Lung (tissue), 11 donors: ENCODE measurements at regions not wholly inside any gene's neighbourhood (a gene's known extent, or its start where the extent isn't known, plus 50 kb on each side); places are given as distances from the start of the nearest gene placed in this dataset.

Source experiments
- ATAC-seq: fragments of 200-7000 bp; cut with Tn5 transposase; one replicate; pipeline ENCODE4 v1.9.1; 2020; ENCODE audit warnings: moderate number of reproducible peaks; ENCODE audit not compliant: insufficient read depth, low FRiP score
- DNase-seq, 3 donors: peaks; one replicate each; pipeline ENCODE4 v3.0.0-alpha.2; 2013 to 2017
- H3K27ac ChIP-seq, 2 donors: one replicate each; pipeline ENCODE4 v1.5.1; 2013; ENCODE audit warnings: mild to moderate bottlenecking in 2 of 2, moderate library complexity in 2 of 2, control low read depth in 1 of 2, inconsistent platforms in 1 of 2, low read depth in 1 of 2, low read length in 1 of 2
- H3K27me3 ChIP-seq, 3 donors: one replicate each; pipeline ENCODE4 v1.5.1; 2013; ENCODE audit warnings: low read length in 2 of 3; ENCODE audit not compliant: control insufficient read depth in 3 of 3, insufficient read depth in 3 of 3
- H3K36me3 ChIP-seq, 4 donors: one replicate each; pipeline ENCODE4 v1.5.1; 2013; ENCODE audit warnings: low read length in 4 of 4, mild to moderate bottlenecking in 1 of 4, moderate library complexity in 1 of 4; ENCODE audit not compliant: control insufficient read depth in 4 of 4, insufficient read depth in 4 of 4
- H3K4me1 ChIP-seq, 5 donors: one replicate each; pipeline ENCODE4 v1.5.1; 2013; ENCODE audit warnings: low read length in 5 of 5, mild to moderate bottlenecking in 2 of 5, moderate library complexity in 1 of 5; ENCODE audit not compliant: control insufficient read depth in 5 of 5, insufficient read depth in 5 of 5
- H3K4me3 ChIP-seq: one replicate; pipeline ENCODE4 v1.5.1; 2013; ENCODE audit warnings: mild to moderate bottlenecking, control low read depth, moderate library complexity
- H3K9ac ChIP-seq, 2 donors: one replicate each; pipeline ENCODE4 v1.5.1; 2013; ENCODE audit warnings: low read length in 2 of 2, control low read depth in 1 of 2; ENCODE audit not compliant: insufficient read depth in 1 of 2
- H3K9me3 ChIP-seq, 4 donors: one replicate each; pipeline ENCODE4 v1.5.1; 2013; ENCODE audit warnings: low read length in 3 of 4, mild to moderate bottlenecking in 1 of 4, moderate library complexity in 1 of 4; ENCODE audit not compliant: control insufficient read depth in 4 of 4, insufficient read depth in 3 of 4
- WGBS, 2 donors: extraction: QIAGEN DNeasy Blood & Tissue Kit; methylation state at CpG; one replicate each; pipeline ENCODE4 v1.1.7; 2013; 5-methylcytosine and 5-hydroxymethylcytosine counted together
- TF ChIP-seq, protein P1 (sequence below): IDR thresholded peaks from 2 replicates; pipeline ENCODE4 v1.5.1; 2012; ENCODE audit warnings: mild to moderate bottlenecking; ENCODE audit errors: control extremely low read depth, extremely low read depth
- donor health status: control.
- donor health status: control.
- donor health status: Bipolar disorder and iron deficiency.
- donor health status: healthy.
- donor health status: DM: yes; HTN: yes; CAD: no.

DNA sequence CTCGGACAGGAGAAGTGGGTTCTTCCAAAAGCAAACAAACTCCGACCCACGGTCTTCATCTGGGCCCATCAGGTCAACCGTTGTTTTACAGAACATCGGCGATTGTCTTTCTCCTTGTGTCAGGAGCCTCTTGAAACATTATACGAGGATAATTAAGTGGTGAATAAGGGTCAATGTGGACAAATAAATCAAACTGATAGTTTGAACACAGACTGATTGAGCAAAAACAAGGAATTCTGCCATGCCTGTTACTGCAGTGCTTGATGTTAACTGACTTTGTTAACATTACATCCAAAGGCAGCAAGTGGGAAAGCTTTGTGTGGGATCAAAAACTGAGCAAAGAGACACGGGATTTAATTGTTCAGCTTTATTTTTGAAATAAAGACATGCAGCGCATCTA lies 101.1 kb upstream of the IFNGR1 start:
- Histone ChIP-seq H3K4me1 (no peaks in the 10 kb centered on the region), H3K27ac (no peak overlapping the region), H3K36me3 (no peaks in the 10 kb centered on the region), H3K9ac (no peak overlapping the region), H3K4me3 (no peak overlapping the region), H3K9me3 (peaks cover 0 to 2% (median 0%) of the 10 kb centered on the region in 4 donors), H3K27me3 (no peaks in the 10 kb centered on the region)
- WGBS, 2 donors, result 82 to 89% methylated on average over 9 of the region's 9 CpGs
- DNase-seq, result no peak
- TF ChIP-seq, protein P1, sequence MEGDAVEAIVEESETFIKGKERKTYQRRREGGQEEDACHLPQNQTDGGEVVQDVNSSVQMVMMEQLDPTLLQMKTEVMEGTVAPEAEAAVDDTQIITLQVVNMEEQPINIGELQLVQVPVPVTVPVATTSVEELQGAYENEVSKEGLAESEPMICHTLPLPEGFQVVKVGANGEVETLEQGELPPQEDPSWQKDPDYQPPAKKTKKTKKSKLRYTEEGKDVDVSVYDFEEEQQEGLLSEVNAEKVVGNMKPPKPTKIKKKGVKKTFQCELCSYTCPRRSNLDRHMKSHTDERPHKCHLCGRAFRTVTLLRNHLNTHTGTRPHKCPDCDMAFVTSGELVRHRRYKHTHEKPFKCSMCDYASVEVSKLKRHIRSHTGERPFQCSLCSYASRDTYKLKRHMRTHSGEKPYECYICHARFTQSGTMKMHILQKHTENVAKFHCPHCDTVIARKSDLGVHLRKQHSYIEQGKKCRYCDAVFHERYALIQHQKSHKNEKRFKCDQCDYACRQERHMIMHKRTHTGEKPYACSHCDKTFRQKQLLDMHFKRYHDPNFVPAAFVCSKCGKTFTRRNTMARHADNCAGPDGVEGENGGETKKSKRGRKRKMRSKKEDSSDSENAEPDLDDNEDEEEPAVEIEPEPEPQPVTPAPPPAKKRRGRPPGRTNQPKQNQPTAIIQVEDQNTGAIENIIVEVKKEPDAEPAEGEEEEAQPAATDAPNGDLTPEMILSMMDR, result no peak
- ATAC-seq, result no peak

DNA sequence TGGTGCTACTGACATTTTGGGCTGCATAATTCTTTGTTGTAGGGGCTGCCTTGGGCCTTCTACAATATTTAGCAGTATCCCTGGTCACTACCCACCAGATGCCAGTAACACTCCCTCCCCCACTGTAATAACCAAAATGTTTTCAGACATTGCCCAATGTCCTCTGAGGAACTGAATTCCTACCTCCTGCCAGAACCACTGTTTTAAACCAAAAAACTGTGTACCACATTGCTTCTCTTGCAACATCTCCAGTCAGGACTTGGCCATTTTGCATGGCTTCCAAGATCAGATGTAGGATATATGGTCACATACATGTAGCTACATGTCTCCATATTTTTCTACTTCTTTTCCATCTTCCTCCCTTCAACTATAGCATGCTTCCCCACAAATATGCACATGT lies 97.4 kb upstream of the IFNGR1 start:
- DNase-seq, result no peak
- Histone ChIP-seq H3K9me3 (no peaks in the 10 kb centered on the region), H3K27ac (no peak overlapping the region), H3K36me3 (no peaks in the 10 kb centered on the region), H3K9ac (no peak overlapping the region), H3K27me3 (no peaks in the 10 kb centered on the region), H3K4me1 (peaks cover 0 to 2% (median 0%) of the 10 kb centered on the region in 5 donors), H3K4me3 (no peak overlapping the region)
- TF ChIP-seq, protein P1, result no peak
- ATAC-seq, result no peak

DNA sequence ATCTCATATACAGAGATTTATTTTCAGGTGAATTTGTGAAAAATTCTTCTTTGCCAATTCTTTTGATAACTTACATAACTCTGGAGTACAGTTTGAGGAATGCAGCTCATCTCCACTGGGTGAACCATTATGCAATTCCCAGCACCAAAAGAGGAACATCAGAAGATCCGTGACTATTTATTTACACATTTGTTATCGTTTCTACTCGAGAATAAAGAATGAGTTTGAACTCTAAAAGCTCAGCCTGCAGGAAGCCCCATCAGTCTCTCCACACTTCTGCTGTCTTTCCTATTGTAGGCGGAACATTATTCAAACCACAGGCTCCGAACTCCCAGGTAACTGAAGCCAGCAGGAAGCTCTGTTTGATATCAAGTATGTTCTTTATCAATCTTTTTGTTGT lies 95.9 kb upstream of the IFNGR1 start:
- DNase-seq (no peak), ATAC-seq (no peak)
- Histone ChIP-seq H3K36me3 (no peaks in the 10 kb centered on the region), H3K9me3 (no peaks in the 10 kb centered on the region), H3K27ac (no peak overlapping the region), H3K27me3 (no peaks in the 10 kb centered on the region), H3K9ac (no peak overlapping the region), H3K4me3 (no peak overlapping the region), H3K4me1 (peaks cover 0 to 2% (median 0%) of the 10 kb centered on the region in 5 donors)
- 19 to 28% methylated on average over 5 of the region's 5 CpGs for WGBS, 2 donors
- TF ChIP-seq, protein P1, result no peak
